GM19099 (cell line): ENCODE measurements at regions not wholly inside any gene's neighbourhood (a gene's known extent, or its start where the extent isn't known, plus 50 kb on each side); places are given as distances from the start of the nearest gene placed in this dataset.

Experiments used
- POLR2A ChIP-seq: IDR thresholded peaks from 3 replicates; pipeline ENCODE4 v1.6.1; 2011; ENCODE audit warnings: low read depth; ENCODE audit not compliant: insufficient read length; ENCODE audit errors: extremely low read depth

DNA sequence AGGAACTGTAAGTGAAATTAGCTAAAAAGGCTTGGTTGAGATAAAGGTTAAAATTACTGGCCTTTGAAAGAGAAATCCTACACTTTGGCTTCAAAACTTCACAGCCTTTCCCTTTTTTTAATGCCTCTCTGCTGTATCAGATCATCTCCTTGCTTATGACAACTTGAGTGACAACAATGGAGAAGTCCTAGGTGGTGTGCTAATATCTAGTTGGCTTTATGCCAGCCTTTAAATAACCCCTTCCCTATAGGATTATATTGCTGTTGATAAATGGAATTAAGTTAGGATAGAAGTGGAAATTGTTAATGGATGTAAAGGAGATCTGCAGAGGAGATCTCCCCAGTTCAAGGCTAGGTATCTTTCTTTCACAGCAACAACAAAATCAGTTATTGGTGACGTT, 130.2 kb upstream of the ATP1B1 start:
- TF ChIP-seq POLR2A = no peak

DNA sequence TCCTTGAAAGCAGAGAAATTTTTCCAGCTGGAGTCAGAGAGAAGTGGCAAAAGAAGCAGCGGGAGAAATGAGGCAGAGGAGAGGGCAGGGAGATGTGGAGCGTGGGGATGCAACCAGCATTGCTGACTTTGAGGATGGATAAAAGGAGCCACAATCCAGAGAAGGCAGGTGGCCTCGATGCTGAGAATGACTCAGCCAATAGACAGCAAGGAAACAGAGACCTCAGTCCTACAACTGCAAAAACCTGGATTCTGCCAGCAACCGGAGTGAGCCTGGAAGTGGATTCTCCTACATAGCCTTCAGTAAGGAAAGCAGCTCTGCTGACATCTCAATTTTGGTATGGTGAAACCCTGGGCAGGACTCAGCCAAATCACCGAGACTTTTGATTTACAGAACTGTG, 128.9 kb upstream of the ATP1B1 start:
- TF ChIP-seq POLR2A = no peak

DNA sequence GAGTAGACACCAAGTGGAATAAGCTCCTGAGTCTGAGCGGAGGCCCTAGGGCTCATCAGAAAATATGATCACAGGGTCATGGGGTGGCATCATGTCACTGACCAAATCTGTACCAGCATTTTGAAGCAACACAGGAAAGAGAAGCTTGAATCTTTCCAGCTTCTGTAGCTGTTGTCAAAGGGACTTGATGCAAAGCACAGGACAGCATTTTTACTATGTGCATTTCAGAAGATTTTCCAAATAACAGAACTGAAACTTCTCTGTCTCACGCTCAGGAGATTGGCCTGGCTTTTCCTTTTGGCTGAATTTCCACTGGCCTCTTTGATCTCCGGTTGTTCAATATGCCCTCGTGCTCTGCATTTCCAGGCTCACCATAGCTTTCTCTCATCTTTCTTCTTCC, 127.2 kb upstream of the ATP1B1 start:
- no peak for TF ChIP-seq POLR2A

DNA sequence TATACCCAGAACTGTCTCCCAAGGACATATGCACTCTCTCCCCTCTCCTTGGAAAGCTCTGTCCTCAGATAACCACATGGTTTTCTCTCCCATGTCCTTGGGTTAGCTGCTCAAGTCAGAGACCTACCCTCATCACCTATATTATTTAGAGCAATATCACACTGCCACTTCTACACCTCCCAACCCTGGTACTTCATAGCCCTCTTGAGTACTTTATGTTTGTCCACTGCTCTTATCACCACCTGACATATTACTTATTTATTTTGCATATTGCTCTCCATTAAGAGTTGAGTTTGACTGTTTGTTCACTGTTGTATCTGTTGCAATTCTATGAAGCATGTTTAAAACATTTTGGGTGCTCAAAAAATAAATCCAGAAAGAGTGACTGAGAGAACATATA, 126.3 kb upstream of the ATP1B1 start:
- TF ChIP-seq POLR2A = no peak

DNA sequence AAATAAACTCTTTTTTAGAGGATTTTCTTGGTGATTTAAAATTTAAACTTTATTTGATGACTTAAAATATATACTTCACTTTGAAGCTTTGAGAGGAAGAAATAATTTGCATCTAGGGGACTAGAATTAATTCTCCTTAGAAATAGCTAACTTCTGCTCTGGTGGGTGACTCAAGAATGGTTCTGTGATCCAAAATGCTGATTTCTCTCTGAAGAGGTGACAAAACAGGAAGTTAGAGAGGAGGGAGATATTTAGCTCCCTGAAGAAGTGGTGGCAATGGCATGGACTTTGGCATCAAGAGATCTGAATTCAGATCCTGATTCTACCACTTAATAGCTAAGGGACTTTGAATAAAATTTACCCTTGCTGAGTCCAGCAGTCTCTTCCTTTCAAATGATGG, 125.8 kb upstream of the ATP1B1 start:
- no peak for TF ChIP-seq POLR2A

DNA sequence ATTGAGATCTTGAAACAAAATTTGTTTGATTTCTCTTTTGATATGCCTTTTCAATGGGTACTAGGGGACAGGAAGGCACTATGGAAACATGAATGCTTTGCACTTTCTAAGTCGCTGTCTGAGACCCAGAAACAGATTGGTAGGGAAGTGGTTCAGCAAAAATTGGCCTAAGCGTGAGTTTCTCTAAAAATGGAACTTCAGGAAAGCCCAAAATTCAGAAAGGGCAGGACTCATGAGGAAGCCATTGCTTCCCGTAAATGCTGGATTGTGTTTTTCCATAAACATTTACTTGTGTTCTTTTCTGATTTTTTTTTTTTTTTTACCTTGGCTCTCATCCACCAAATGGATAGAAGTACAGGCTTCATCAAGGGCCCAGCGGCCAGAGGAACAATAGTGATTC, 123.7 kb upstream of the ATP1B1 start:
- no peak for TF ChIP-seq POLR2A

DNA sequence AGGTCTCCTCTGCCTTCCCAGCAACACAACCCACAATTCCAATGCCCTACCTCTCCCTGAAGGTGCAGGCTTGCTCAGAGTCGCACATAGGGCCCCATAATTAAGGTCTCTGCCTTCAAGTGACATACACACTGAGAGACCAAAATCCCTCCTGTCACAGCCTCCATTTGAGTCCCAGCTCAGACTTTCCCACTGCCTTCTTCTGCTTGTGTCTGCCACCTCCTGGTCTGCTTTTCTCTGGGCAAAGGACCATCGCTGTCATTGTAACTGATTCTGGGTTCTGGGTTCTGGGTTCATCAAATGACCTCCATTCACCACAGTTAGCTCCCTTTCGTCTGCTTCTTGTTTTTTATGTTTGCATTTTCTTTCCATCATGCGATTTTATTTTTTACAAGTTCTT, 119.2 kb upstream of the ATP1B1 start:
- no peak for TF ChIP-seq POLR2A

DNA sequence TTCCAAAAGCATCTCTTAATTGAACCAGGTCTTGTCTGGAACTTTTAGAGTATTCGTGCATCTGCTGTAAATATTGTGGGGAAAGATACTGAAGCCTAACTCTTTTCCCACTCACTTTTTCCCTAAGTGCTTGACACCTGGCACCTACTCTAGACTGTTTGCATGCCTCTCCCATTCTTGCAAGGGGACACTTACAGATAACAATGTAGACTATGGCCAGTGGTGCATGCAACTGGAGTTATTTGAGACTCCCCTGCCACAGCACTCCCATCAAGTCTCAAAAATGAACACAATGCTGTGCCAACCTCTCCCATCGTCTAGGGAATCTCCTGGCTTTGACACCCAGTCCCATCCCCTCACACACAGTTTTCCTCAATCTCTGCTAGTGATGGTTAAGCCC, 118.6 kb upstream of the ATP1B1 start:
- TF ChIP-seq POLR2A = no peak

DNA sequence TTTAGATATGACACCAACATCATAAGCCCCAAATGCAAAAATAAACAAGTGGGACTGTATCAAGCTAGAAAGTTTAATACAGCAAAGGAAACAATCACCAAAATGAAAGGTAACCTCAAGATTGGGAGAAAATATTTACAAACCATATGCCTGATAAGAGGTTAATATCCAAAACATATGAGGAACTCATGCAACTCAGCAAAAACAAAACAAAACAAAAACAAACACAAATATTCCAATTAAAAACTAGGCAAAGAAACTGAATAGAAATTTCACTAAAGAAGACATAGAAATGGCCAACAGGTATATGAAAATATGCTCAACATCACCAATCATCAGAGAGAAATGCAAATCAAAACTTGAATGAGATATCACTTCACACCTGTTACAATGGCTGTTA, 116.5 kb upstream of the ATP1B1 start:
- TF ChIP-seq POLR2A = no peak

DNA sequence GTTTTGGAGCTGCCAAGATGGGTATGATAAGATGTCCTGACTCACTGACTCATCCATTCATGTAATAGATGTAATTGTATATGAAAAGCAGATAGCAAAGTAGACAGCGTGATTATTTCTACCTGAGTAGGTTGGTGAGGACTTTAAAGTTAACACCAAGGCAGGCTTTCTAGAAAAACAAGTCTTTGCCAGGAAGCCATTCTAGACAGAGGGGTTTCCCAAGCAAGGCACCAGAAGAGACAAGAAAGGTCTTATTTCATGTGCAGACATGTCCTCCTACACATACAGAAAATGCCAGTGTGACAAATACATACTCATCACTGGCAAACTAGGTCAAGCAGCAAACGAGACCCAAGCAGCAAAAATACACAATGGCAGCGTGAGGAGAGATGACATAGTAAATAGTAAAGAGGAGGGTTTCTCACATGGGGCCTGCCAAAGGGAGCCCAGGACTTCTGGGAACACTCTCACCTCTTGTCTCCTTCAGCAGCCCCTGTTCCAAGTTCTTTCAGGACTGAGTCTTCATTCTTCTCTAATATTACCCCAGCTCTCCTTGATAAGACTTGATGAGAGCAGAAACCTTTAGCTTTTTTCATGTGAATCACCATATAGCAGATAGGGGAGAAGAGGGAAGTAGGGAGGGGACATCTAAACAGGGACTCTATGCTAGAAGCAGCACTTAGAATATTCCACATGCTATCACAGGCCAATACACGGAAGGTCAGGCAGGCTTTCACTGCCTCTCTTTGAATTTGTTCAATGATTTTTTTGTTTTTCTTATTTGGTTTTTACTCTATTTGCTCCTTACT, 114.6 kb upstream of the ATP1B1 start:
- TF ChIP-seq POLR2A = no peak

DNA sequence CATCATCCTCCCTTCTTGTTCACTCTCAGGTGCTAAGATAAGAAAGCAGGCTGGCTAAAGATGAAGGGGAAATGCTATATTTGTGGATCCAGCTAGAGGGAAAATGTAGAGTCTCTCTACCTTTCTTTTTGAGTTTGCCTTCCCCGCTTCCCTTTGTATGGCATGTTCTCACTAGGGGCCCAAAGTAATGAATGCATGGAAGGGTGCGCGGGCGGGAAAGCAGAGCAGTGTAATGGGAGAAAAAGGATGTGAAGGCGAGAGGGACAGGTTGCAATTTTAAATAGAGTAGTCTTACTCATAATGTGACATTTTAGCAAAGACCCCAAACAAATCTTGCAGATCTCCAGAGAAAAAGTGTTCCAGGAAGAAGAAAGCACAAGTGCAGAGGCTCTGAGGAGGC, 105.1 kb upstream of the ATP1B1 start:
- no peak for TF ChIP-seq POLR2A

DNA sequence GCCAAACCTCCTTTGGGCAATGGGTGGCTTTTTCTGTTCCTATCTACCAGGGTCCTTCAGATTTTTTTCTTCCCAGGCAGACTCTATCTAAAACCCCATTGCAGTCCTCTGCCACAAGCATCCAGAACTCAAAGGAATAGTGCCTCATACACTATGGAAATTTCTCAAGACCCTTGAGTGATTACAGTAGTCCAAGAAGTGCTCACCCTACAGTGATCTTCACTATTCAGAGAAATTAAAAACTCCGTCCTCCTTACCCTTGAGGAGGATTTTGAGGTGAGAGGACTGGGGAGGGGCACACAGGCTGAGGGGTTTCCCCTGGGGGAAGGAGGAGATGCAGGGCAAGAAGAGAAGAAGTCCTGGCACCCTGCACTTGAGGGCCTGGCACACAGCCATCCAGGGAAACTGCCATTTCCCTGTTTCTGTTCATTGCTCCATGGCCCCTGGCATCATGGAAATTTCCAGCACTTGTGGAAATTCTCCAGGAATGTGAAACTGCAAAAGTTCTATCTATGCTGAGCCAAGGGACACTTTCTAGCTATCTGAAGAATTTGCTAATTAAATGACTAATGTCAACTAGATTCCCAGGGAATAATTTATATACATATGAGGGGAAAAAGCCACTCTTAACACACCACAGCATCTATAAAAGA, 102.5 kb upstream of the ATP1B1 start:
- TF ChIP-seq POLR2A = no peak

DNA sequence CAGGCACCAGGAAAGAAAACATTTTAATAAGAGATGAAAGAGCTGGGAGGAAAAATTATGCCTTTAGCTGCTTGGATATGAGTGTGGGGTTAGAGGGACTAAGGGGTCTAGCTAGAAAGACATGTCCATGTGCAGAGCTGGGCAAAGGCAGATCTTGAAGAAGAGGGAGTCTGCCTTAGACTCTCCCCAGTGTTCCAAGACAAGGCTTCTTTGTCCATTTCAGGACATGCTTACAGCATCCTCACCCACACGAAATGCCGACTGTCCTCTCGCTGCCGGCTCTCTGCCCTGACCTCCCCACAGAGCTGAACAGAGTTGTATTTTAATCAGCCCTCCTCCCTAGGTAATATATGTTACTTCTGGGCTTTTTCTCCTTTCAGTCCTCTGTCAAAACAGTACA, 100.7 kb upstream of the ATP1B1 start:
- TF ChIP-seq POLR2A = no peak

DNA sequence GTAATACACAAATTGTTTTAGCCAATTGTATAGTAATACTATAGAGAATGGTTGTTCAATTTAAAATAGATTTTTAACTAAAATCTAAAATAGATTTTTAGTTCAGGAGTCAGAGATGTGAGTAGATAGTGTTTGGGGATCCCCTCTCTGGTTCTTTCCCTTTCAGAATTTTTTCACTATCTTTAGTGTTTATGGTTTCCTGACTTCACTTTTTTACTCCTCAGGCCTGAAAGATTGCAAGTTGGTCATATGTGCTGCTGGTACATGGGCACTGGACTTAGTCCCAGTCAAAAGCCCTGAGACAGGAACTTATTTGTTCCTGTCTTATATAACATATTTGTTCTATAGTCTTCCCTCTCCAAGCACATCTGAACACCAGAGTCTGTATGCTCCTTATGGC, 96.8 kb upstream of the ATP1B1 start:
- TF ChIP-seq POLR2A = no peak

DNA sequence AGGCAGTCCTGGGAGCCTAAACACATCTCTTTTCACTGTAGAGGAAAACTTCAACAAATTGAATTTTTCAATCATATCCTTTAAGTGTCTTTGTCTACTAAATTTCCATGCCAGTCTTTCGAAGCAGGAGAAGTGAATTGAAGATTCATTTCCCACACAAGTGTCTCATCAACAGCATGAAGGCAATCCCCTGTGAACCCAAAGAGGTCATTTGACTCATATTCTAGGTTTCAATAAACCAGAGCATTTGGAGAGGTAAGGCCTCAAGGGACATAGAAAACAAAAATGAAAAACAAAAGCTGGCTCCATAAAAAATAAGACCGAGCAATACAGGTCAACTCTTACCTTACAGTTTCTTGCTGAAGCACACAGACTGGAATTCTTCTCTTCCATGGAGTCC, 94.1 kb upstream of the ATP1B1 start:
- no peak for TF ChIP-seq POLR2A

DNA sequence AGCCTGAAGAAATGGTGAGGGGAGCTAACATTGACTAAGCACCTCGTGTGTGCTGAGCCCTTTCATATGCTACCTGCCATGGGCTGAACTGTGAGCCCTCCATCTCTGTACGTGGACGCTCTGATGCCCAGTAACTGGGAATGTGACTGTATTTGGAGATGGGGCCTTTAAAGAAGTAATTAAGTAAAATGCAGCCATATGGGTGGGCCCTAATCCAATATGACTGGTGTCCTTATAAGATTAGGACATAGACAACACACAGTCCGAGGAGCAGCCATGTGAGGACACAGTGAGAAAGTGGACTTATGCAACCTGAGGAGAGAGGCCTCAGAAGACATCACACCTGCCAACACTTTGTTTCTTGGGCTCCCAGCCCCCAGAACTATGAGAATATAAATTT, 92.7 kb upstream of the ATP1B1 start:
- TF ChIP-seq POLR2A = no peak
